ENCODE measurements at regions not wholly inside any gene's neighbourhood (a gene's known extent, or its start where the extent isn't known, plus 50 kb on each side); places are given as distances from the start of the nearest gene placed in this dataset.

DNA sequence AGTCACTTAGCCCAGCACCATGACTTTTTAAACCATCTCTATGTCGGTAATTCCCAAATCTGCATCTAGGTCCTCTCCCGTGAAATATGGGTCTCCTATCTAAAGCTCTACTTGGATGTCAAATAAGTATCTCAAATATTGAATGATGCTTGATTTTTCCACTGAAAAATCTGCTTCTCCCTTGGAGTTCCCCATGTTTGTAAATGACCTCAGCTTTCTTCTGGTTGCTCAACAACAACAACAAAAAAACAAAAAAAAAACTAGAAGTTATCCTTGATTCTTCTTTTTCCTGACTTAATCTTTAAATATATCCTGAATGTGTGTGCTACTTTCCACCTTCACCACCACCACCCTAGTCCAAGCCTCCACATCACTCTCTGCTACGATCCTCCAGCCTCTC lies 307.5 kb upstream of the UBE2E2 start:
- H3K27ac Mint-ChIP-seq (ENCODE audit: unreplicated experiment), result no peak overlapping the region
- no peaks in the 10 kb centered on the region for H3K4me1 Mint-ChIP-seq (ENCODE audit: low read depth, unreplicated experiment)
- H3K4me3 ChIP-seq (ENCODE audit: low read depth, low read length), result no peak overlapping the region
- no peak for DNase-seq
- peaks cover 12% of the 10 kb centered on the region for H3K27me3 Mint-ChIP-seq (ENCODE audit: insufficient read depth, unreplicated experiment)
- H3K36me3 ChIP-seq (ENCODE audit: control insufficient read depth, insufficient read depth, low read length), result no peaks in the 10 kb centered on the region
- H3K36me3 Mint-ChIP-seq (ENCODE audit: insufficient read depth, unreplicated experiment), result no peaks in the 10 kb centered on the region
- no peaks in the 10 kb centered on the region for H3K9me3 ChIP-seq
- no peak overlapping the region for H3K4me3 Mint-ChIP-seq (ENCODE audit: unreplicated experiment)
- H3K27me3 ChIP-seq (replicated peaks; ENCODE audit: control insufficient read depth, insufficient read depth, low read length), result no peaks in the 10 kb centered on the region
- H3K4me1 ChIP-seq, result no peaks in the 10 kb centered on the region
- CTCF ChIA-PET, result no interaction called here
- POLR2A ChIA-PET, result no interaction called here
- TF ChIP-seq CTCF (IDR thresholded peaks at IDR 0.05; ENCODE audit: insufficient read depth in 1 of 2, low read depth in 1 of 2, low read length in 1 of 2, severe bottlenecking in 1 of 2, unreplicated experiment in 1 of 2), result no peak
- no TSS peak for BruUV-seq (replicated peaks)
- peaks cover 5% of the 10 kb centered on the region for H3K9me3 Mint-ChIP-seq (ENCODE audit: unreplicated experiment)
- intact Hi-C loops (cut with micrococcal nuclease; ENCODE audit: unreplicated experiment), result no loop called here

GRCh38 chr3:22898558-22898957 lies 304.6 kb upstream of the UBE2E2 start:
- no peaks in the 10 kb centered on the region for H3K27me3 ChIP-seq (replicated peaks; ENCODE audit: control insufficient read depth, insufficient read depth, low read length)
- POLR2A ChIA-PET, result no interaction called here
- no peak for TF ChIP-seq CTCF (IDR thresholded peaks at IDR 0.05; ENCODE audit: insufficient read depth in 1 of 2, low read depth in 1 of 2, low read length in 1 of 2, severe bottlenecking in 1 of 2, unreplicated experiment in 1 of 2)
- BruUV-seq (replicated peaks), result no TSS peak
- no peaks in the 10 kb centered on the region for H3K36me3 ChIP-seq (ENCODE audit: control insufficient read depth, insufficient read depth, low read length)
- CTCF ChIA-PET, result no interaction called here
- DNase-seq, result no peak
- no peak overlapping the region for H3K4me3 ChIP-seq (ENCODE audit: low read depth, low read length)
- no peaks in the 10 kb centered on the region for H3K4me1 ChIP-seq
- H3K36me3 Mint-ChIP-seq (ENCODE audit: insufficient read depth, unreplicated experiment), result no peaks in the 10 kb centered on the region
- H3K27me3 Mint-ChIP-seq (ENCODE audit: insufficient read depth, unreplicated experiment), result peaks cover 3% of the 10 kb centered on the region
- intact Hi-C loops (cut with micrococcal nuclease; ENCODE audit: unreplicated experiment), result no loop called here
- peaks cover 3% of the 10 kb centered on the region; the same call in 1 of the 2 replicates for H3K9me3 ChIP-seq
- H3K27ac Mint-ChIP-seq (ENCODE audit: unreplicated experiment), result no peak overlapping the region
- H3K4me3 Mint-ChIP-seq (ENCODE audit: unreplicated experiment), result no peak overlapping the region
- H3K9me3 Mint-ChIP-seq (ENCODE audit: unreplicated experiment), result peaks cover 12% of the 10 kb centered on the region
- H3K4me1 Mint-ChIP-seq (ENCODE audit: low read depth, unreplicated experiment), result no peaks in the 10 kb centered on the region

- Histone ChIP-seq H3K27me3 (replicated peaks; ENCODE audit: control insufficient read depth, insufficient read depth, low read length) (no peaks in the 10 kb centered on the region), H3K9me3 (peaks cover 3% of the 10 kb centered on the region; the same call in 1 of the 2 replicates), H3K36me3 (ENCODE audit: control insufficient read depth, insufficient read depth, low read length) (no peaks in the 10 kb centered on the region), H3K4me1 (no peaks in the 10 kb centered on the region), H3K4me3 (ENCODE audit: low read depth, low read length) (no peak overlapping the region)
- H3K4me1 Mint-ChIP-seq (ENCODE audit: low read depth, unreplicated experiment), result no peaks in the 10 kb centered on the region
- intact Hi-C loops (cut with micrococcal nuclease; ENCODE audit: unreplicated experiment), result no loop called here
- H3K4me3 Mint-ChIP-seq (ENCODE audit: unreplicated experiment), result no peak overlapping the region
- no peak for DNase-seq
- ChIA-PET CTCF (no interaction called here), POLR2A (no interaction called here)
- TF ChIP-seq CTCF (IDR thresholded peaks at IDR 0.05; ENCODE audit: insufficient read depth in 1 of 2, low read depth in 1 of 2, low read length in 1 of 2, severe bottlenecking in 1 of 2, unreplicated experiment in 1 of 2), result no peak
- H3K9me3 Mint-ChIP-seq (ENCODE audit: unreplicated experiment), result peaks cover 12% of the 10 kb centered on the region
- no peaks in the 10 kb centered on the region for H3K36me3 Mint-ChIP-seq (ENCODE audit: insufficient read depth, unreplicated experiment)
- no peak overlapping the region for H3K27ac Mint-ChIP-seq (ENCODE audit: unreplicated experiment)
- H3K27me3 Mint-ChIP-seq (ENCODE audit: insufficient read depth, unreplicated experiment), result peaks cover under 1% of the 10 kb centered on the region
- BruUV-seq (replicated peaks), result no TSS peak
These were observed 303.7 kb upstream of the UBE2E2 start for GRCh38 chr3:22899441-22899840.

Data from Caco-2 (cell line).